AG04450 (cell line): ENCODE measurements at regions not wholly inside any gene's neighbourhood (a gene's known extent, or its start where the extent isn't known, plus 50 kb on each side); places are given as distances from the start of the nearest gene placed in this dataset.

Experiments used
- CTCF ChIA-PET: fragments of 300-600, 350-600 bp; formaldehyde crosslinking; extraction: SDS; loops from one replicate; lab custom pipeline; 2022; ENCODE audit warnings: antibody characterized with exemption, inconsistent platforms; lab: Charles Lee
- POLR2A ChIA-PET: fragments of 350-600 bp; formaldehyde crosslinking; extraction: SDS; loops from one replicate; lab custom pipeline; 2021; ENCODE audit warnings: antibody characterized with exemption, inconsistent platforms; lab: Yijun Ruan, JAX
- DNase-seq: peaks from one replicate; pipeline ENCODE4 v3.0.0-alpha.2; 2011; ENCODE audit warnings: low read depth, low spot score
- H3K27ac ChIP-seq: one replicate; pipeline ENCODE4 v1.5.1; 2012; ENCODE audit warnings: low read depth, low read length, control low read depth
- H3K27me3 ChIP-seq: one replicate; pipeline ENCODE4 v1.6.0; 2012; ENCODE audit warnings: low read length; ENCODE audit not compliant: control insufficient read depth, insufficient read depth
- H3K4me3 ChIP-seq: 2 replicates; pipeline ENCODE4 v1.5.1; 2011; ENCODE audit warnings: mild to moderate bottlenecking, low read depth, low read length, control low read depth
- H3K9me3 ChIP-seq: 2 replicates; pipeline ENCODE4 v1.5.1; 2012; ENCODE audit warnings: low read length; ENCODE audit not compliant: control insufficient read depth, insufficient read depth
- CTCF ChIP-seq: IDR thresholded peaks from 2 replicates; pipeline ENCODE4 v1.5.1; 2011; ENCODE audit warnings: low read depth, low read length, control low read depth, inconsistent platforms

DNA sequence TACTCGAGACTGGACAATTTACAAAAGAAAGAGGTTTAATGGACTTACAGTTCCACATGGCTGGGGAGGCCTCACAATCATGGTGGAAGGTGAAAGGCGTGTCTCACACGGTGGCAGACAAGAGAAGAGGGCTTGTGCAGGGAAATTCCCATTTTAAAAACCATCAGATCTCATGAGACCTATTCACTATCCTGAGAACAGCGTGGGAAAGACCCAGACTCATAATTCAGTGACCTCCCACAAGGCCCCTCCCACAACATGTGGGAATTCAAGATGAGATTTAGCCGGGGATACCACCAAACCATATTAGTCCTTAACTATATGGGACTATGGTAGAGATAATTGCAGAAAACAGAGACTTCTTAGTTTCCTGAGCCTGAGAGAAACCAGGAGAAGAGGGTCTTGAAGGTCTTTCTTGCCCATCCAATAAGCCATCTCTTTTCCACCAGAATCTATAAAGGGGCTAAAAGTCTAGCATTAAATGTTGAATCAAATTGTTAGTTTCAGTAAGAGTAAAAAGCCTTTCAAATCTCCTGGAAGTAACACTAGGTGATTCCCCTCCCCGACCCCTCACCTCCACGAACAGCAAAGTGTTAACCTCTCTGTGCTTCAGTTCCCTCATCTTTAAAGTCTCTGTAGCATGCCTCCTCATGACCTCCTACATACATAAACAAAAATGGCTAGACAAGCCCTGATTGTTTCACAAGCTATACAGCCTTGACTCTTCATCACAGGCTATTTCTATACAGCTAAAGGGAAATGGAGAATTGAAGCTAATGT, 259.1 kb downstream of the TMEM167A start:
- ChIA-PET CTCF (no interaction called here), POLR2A (no interaction called here)
- Histone ChIP-seq H3K27ac (no peak overlapping the region), H3K4me3 (no peak overlapping the region), H3K27me3 (no peaks in the 10 kb centered on the region), H3K9me3 (no peaks in the 10 kb centered on the region)
- no peak for TF ChIP-seq CTCF
- no peak for DNase-seq

DNA sequence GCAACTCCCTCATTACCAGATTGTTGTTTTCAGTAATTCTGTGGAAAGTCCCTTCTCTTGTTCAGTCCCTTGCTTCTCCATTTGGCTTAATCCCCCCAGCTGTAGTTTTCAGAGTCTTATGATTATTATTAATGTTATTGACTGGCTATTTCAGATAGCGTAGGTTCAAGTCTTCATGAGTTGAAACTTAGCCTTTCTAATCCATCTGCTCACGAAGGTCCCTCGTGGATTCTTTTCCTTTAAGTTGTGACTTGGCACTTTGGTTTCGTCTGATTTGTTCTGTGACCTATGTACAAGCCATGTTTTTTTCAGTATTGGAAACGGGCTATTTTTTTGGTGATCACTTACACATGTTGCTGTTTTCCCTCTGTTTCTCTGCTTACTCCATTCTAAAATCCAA, 260.3 kb downstream of the TMEM167A start:
- no peak for DNase-seq
- no peak overlapping the region for H3K27ac ChIP-seq
- no peak overlapping the region for H3K4me3 ChIP-seq
- H3K9me3 ChIP-seq, result no peaks in the 10 kb centered on the region
- TF ChIP-seq CTCF, result no peak
- H3K27me3 ChIP-seq, result no peaks in the 10 kb centered on the region
- ChIA-PET CTCF (interaction anchor here (0.6 kb wide), 1 partner anchor 19 kb away, joined by 3 read pairs; no protein-coding TSS in a partner anchor), POLR2A (no interaction called here)

- CTCF ChIA-PET, result interaction anchor here (0.6 kb wide), 1 partner anchor 557 kb away, joined by 3 read pairs; no protein-coding TSS in a partner anchor
- no peak overlapping the region for H3K27ac ChIP-seq
- H3K27me3 ChIP-seq, result no peaks in the 10 kb centered on the region
- POLR2A ChIA-PET, result no interaction called here
- no peak for TF ChIP-seq CTCF
- DNase-seq, result no peak
- H3K4me3 ChIP-seq, result no peak overlapping the region
- H3K9me3 ChIP-seq, result no peaks in the 10 kb centered on the region
These were observed 261.3 kb downstream of the TMEM167A start for GRCh38 chr5:82815871-82816270.

DNA sequence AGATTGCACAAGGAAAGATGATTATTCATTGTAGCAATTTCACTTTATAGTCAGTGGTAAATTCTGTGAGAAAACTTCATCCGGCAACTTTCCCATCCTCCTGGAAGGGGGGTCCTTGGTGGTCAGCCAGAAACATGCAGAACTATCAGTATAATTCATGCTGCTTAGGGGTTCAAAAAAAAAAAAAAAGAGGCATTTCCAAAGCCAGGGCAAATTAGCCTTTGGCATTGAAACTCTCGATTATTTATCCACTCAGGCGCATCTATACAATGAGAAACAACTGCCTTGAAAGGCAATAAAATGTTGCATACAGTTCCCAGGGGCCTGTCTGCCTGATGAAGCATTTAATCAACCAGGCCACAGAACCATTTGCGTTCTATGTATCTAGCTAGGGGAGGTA, 263.3 kb downstream of the TMEM167A start:
- no peak overlapping the region for H3K27ac ChIP-seq

More for the DNA sequence above, 263.3 kb downstream of the TMEM167A start:
- Histone ChIP-seq H3K9me3 (no peaks in the 10 kb centered on the region), H3K4me3 (no peak overlapping the region), H3K27me3 (no peaks in the 10 kb centered on the region)
- DNase-seq, result no peak
- POLR2A ChIA-PET, result no interaction called here
- no peak for TF ChIP-seq CTCF
- CTCF ChIA-PET, result no interaction called here
